Activated CD8-positive, alpha-beta T cell treated with anti-CD3 and anti-CD28 coated beads for 36 hours (primary cell): ENCODE measurements at regions not wholly inside any gene's neighbourhood (a gene's known extent, or its start where the extent isn't known, plus 50 kb on each side); places are given as distances from the start of the nearest gene placed in this dataset.
"Not testable (repeated sequence)": the region's sequence is repeated elsewhere in the genome, so short reads cannot be mapped to it uniquely, and the experiment has no call there.

Experiments used
- ATAC-seq: fragments of 200-7000 bp; cut with Tn5 transposase; one replicate; pipeline ENCODE4 v1.10.0; 2021; ENCODE audit warnings: mild to moderate bottlenecking, moderate library complexity
- CTCF ChIA-PET: fragments of 350-600 bp; sonication (Branson Sonifier 250); formaldehyde crosslinking; loops from one replicate; lab custom pipeline; 2021; ENCODE audit warnings: antibody characterized with exemption; lab: Charles Lee
- POLR2A ChIA-PET: fragments of 350-600 bp; sonication (Branson Sonifier 250); formaldehyde crosslinking; loops from one replicate; lab custom pipeline; 2021; ENCODE audit warnings: antibody characterized with exemption; lab: Charles Lee
- DNase-seq: peaks from one replicate; pipeline ENCODE4 v3.0.0-alpha.2; 2020
- H3K27ac Mint-ChIP-seq: one replicate; pipeline ENCODE4 v1.8.0; 2021; ENCODE audit warnings: mild to moderate bottlenecking, mixed read lengths
- H3K27me3 Mint-ChIP-seq: one replicate; pipeline ENCODE4 v1.8.0; 2021; ENCODE audit warnings: mixed read lengths
- H3K36me3 Mint-ChIP-seq: one replicate; pipeline ENCODE4 v1.8.0; 2021; ENCODE audit warnings: low read depth, mixed read lengths
- H3K4me1 Mint-ChIP-seq: one replicate; pipeline ENCODE4 v1.8.0; 2021; ENCODE audit warnings: low read depth, mixed read lengths
- H3K4me3 Mint-ChIP-seq: one replicate; pipeline ENCODE4 v1.8.0; 2021; ENCODE audit warnings: mild to moderate bottlenecking, moderate library complexity, mixed read lengths
- H3K9me3 Mint-ChIP-seq: one replicate; pipeline ENCODE4 v1.8.0; 2021; ENCODE audit warnings: mixed read lengths
- CTCF ChIP-seq: fragments of 200-600 bp; IDR thresholded peaks from one replicate; pipeline ENCODE4 v1.8.0; 2022; ENCODE audit warnings: antibody characterized with exemption, mild to moderate bottlenecking
- intact Hi-C: fragments of 100-400 bp; cut with micrococcal nuclease; formaldehyde crosslinking; loops from one replicate; pipeline ENCODE4 v1.10.0; 2022

GRCh38 chr7:97928844-97929243 is 56.6 kb upstream of the ASNS start:
- H3K4me1 Mint-ChIP-seq, ATAC-seq, H3K9me3 Mint-ChIP-seq, POLR2A ChIA-PET, H3K36me3 Mint-ChIP-seq, H3K27me3 Mint-ChIP-seq, DNase-seq, intact Hi-C loops, H3K27ac Mint-ChIP-seq: not testable (repeated sequence)
- CTCF ChIA-PET: interaction anchor here (1.0 kb wide), 1 partner anchor 257 kb away, joined by 3 read pairs; no protein-coding TSS in a partner anchor
- H3K4me3 Mint-ChIP-seq: peak overlapping the region; percentile 37

- CTCF ChIA-PET: interaction anchor here (0.8 to 1.0 kb wide), 4 partner anchors 17 to 257 kb away, joined by 3 read pairs; partner anchors contain the start of gene ASNS
Measured at GRCh38 chr7:97927790-97928748, 55.9 kb upstream of the ASNS start.

More at GRCh38 chr7:97927790-97928748, 55.9 kb upstream of the ASNS start:
- H3K4me3 Mint-ChIP-seq: peak overlapping the region; percentile 60
- ATAC-seq (peak; percentile 64), DNase-seq (peak; percentile 71)
- H3K4me1 Mint-ChIP-seq, H3K27me3 Mint-ChIP-seq, H3K36me3 Mint-ChIP-seq, intact Hi-C loops, H3K27ac Mint-ChIP-seq, POLR2A ChIA-PET, H3K9me3 Mint-ChIP-seq: not testable (repeated sequence)
- peak; percentile 78 for TF ChIP-seq CTCF
